IMR-90 (cell line): ENCODE measurements at regions not wholly inside any gene's neighbourhood (a gene's known extent, or its start where the extent isn't known, plus 50 kb on each side); places are given as distances from the start of the nearest gene placed in this dataset. TPM values are rescaled to one million over a fixed set of nuclear protein-coding genes. Genes with fewer than 3 reads are reported as not detected.
"Not testable (repeated sequence)": the region's sequence is repeated elsewhere in the genome, so short reads cannot be mapped to it uniquely, and the experiment has no call there.

ENCODE experiments used
- ATAC-seq: fragments of 200-7000 bp; cut with Tn5 transposase; 2 replicates; pipeline ENCODE4 v1.9.1; 2020; ENCODE audit warnings: low read depth, mild to moderate bottlenecking, moderate library complexity
- BruUV-seq: library from RNA; stranded (reverse); fragments of 400-500 nt; replicated peaks from 2 replicates; lab custom pipeline; 2021; lab: Mats Ljungman, UMichigan
- CTCF ChIA-PET: fragments of 300-600 bp; formaldehyde crosslinking; extraction: SDS; loops from one replicate; lab custom pipeline; 2021; ENCODE audit warnings: antibody characterized with exemption; lab: Yijun Ruan, JAX
- POLR2A ChIA-PET: fragments of 300-600 bp; sonication (Branson Sonifier 250); formaldehyde crosslinking; loops from one replicate; lab custom pipeline; 2022; ENCODE audit warnings: antibody characterized with exemption; ENCODE audit not compliant: unreplicated experiment; lab: Charles Lee
- DNase-seq: peaks from one replicate; pipeline ENCODE4 v3.0.0; 2013
- H2AFZ ChIP-seq: replicated peaks from 2 replicates; pipeline ENCODE3; 2013; ENCODE audit warnings: low read length, mild to moderate bottlenecking; ENCODE audit not compliant: poor library complexity
- H2AK5ac ChIP-seq: 2 replicates; pipeline ENCODE4 v1.6.1; 2013; ENCODE audit warnings: low read depth, low read length, inconsistent platforms
- H2AK9ac ChIP-seq: replicated peaks from 2 replicates; pipeline ENCODE3; 2013; ENCODE audit warnings: mild to moderate bottlenecking, low read depth, low read length, moderate library complexity; ENCODE audit not compliant: poor library complexity
- H2BK120ac ChIP-seq: 2 replicates; pipeline ENCODE4 v1.6.1; 2013; ENCODE audit warnings: low read depth, low read length, inconsistent platforms
- H2BK15ac ChIP-seq: 3 replicates; pipeline ENCODE4 v1.6.1; 2013; ENCODE audit warnings: low read depth, low read length, inconsistent platforms
- H2BK20ac ChIP-seq: 2 replicates; pipeline ENCODE4 v1.6.1; 2013; ENCODE audit warnings: low read depth, mild to moderate bottlenecking, inconsistent platforms, low read length, moderate library complexity
- H2BK5ac ChIP-seq: 2 replicates; pipeline ENCODE4 v1.6.1; 2013; ENCODE audit warnings: mild to moderate bottlenecking, low read depth, low read length, inconsistent platforms; ENCODE audit not compliant: poor library complexity, severe bottlenecking
- H3K14ac ChIP-seq: replicated peaks from 2 replicates; pipeline ENCODE4 v1.6.1; 2013; ENCODE audit warnings: low read depth, low read length, inconsistent platforms
- H3K18ac ChIP-seq: 2 replicates; pipeline ENCODE4 v1.6.1; 2013; ENCODE audit warnings: low read depth, low read length, control low read depth
- H3K23ac ChIP-seq: 2 replicates; pipeline ENCODE4 v1.6.1; 2013; ENCODE audit warnings: low read depth, low read length, inconsistent platforms
- H3K27ac ChIP-seq: 2 replicates; pipeline ENCODE4 v1.5.1; 2013; ENCODE audit warnings: mild to moderate bottlenecking, control low read depth, low read length; ENCODE audit not compliant: insufficient read depth
- H3K27me3 ChIP-seq: 2 replicates; pipeline ENCODE4 v1.6.1; 2013; ENCODE audit warnings: low read length; ENCODE audit not compliant: control insufficient read depth, insufficient read depth
- H3K36me3 ChIP-seq: 2 replicates; pipeline ENCODE4 v1.6.1; 2013; ENCODE audit warnings: low read length, mixed read lengths; ENCODE audit not compliant: control insufficient read depth, insufficient read depth
- H3K4ac ChIP-seq: 2 replicates; pipeline ENCODE4 v1.6.1; 2013; ENCODE audit warnings: low read depth, low read length, inconsistent platforms
- H3K4me1 ChIP-seq: 2 replicates; pipeline ENCODE4 v1.6.1; 2013; ENCODE audit warnings: low read length, mixed read lengths; ENCODE audit not compliant: control insufficient read depth, insufficient read depth
- H3K4me2 ChIP-seq: 2 replicates; pipeline ENCODE4 v1.6.1; 2013; ENCODE audit warnings: low read depth, mild to moderate bottlenecking, control low read depth, low read length, moderate library complexity
- H3K4me3 ChIP-seq: 2 replicates; pipeline ENCODE4 v1.5.1; 2013; ENCODE audit warnings: low read depth, mild to moderate bottlenecking, control low read depth, low read length, moderate library complexity; ENCODE audit not compliant: insufficient read depth
- H3K56ac ChIP-seq: 2 replicates; pipeline ENCODE4 v1.6.1; 2013; ENCODE audit warnings: low read length, inconsistent platforms; ENCODE audit not compliant: insufficient read depth; ENCODE audit errors: extremely low read depth
- H3K79me1 ChIP-seq, 2 experiments: 2 replicates each; pipeline ENCODE4 v1.6.1; 2013; ENCODE audit warnings: low read length in 2 of 2, inconsistent platforms in 1 of 2, low read depth in 1 of 2
- H3K9ac ChIP-seq: 2 replicates; pipeline ENCODE4 v1.6.1; 2013; ENCODE audit warnings: low read depth, low read length, control low read depth
- H3K9me1 ChIP-seq: 2 replicates; pipeline ENCODE4 v1.6.1; 2013; ENCODE audit warnings: low read length, inconsistent platforms; ENCODE audit not compliant: insufficient read depth
- H3K9me3 ChIP-seq: 2 replicates; pipeline ENCODE4 v1.6.1; 2013; ENCODE audit warnings: low read length; ENCODE audit not compliant: control insufficient read depth, insufficient read depth
- H4K20me1 ChIP-seq: 2 replicates; pipeline ENCODE4 v1.6.1; 2013; ENCODE audit warnings: low read length, inconsistent platforms; ENCODE audit not compliant: insufficient read depth
- H4K5ac ChIP-seq: 2 replicates; pipeline ENCODE4 v1.6.1; 2013; ENCODE audit warnings: mild to moderate bottlenecking, low read depth, low read length, control low read depth
- H4K8ac ChIP-seq, 2 experiments: 2 replicates each; pipeline ENCODE4 v1.6.1; 2013; ENCODE audit warnings: low read depth in 2 of 2, low read length in 2 of 2, control low read depth in 1 of 2, inconsistent platforms in 1 of 2
- H4K91ac ChIP-seq: 2 replicates; pipeline ENCODE4 v1.6.1; 2013; ENCODE audit warnings: low read depth, low read length, inconsistent platforms; ENCODE audit not compliant: insufficient read depth
- CTCF ChIP-seq: conservative IDR thresholded peaks from 2 replicates; pipeline ENCODE4 v1.5.1; 2012; ENCODE audit warnings: mild to moderate bottlenecking, low read depth, low read length, improper control_type of control experiment
- RAD21 ChIP-seq: IDR thresholded peaks from 2 replicates; pipeline ENCODE4 v1.6.1; 2012; ENCODE audit warnings: low read length, improper control_type of control experiment
- WGBS, 2 experiments: methylation state at CpG; one replicate each; pipeline versions ENCODE4 v1.1.5 to v1.1.7; 2013; ENCODE audit warnings: missing lambda C conversion rate in 2 of 2; ENCODE audit not compliant: insufficient read length in 1 of 2; ENCODE audit errors: extremely low coverage in 2 of 2; 5-methylcytosine and 5-hydroxymethylcytosine counted together
- dilution Hi-C: fragments of 300-500 bp; cut with HindIII; formaldehyde crosslinking; loops from one replicate; pipeline ENCODE4 v1.14.3; 2018; ENCODE audit warnings: low sequenced_read_pairs; ENCODE audit not compliant: unreplicated experiment
- in situ Hi-C: fragments of 300-500 bp; cut with MboI; formaldehyde crosslinking; loops from 3 replicates; pipeline ENCODE4 v1.14.3; 2019; ENCODE audit warnings: low sequenced_read_pairs, inconsistent platforms, mixed read lengths
- intact Hi-C: fragments of 100-400 bp; cut with micrococcal nuclease; formaldehyde crosslinking; loops from 2 replicates; pipeline ENCODE4 v1.10.0; 2022
- microRNA-seq, 2 experiments: library from miRNA; stranded (forward) in 1 of 2; unstranded in 1 of 2; fragments of 10-50 nt in 1 of 2; fragments of <30 nt in 1 of 2; gene quantifications in 1 of 2; microRNA quantifications in 1 of 2; one replicate each; pipeline versions ENCODE3 to v1.1.0; 2013 to 2020; ENCODE audit not compliant: insufficient read depth in 1 of 2, insufficient read length in 1 of 2, unreplicated experiment in 1 of 2
- small RNA-seq, 5 experiments: library from RNA; depleted of rRNA; stranded (forward); fragments of <200 nt; gene quantifications; one replicate each; pipeline ENCODE3, GENCODE V24; 2012

GRCh38 chr2:131858197-131858596 is 303.6 kb downstream of the ANKRD30BL start:
- H3K56ac ChIP-seq, dilution Hi-C loops, BruUV-seq, H4K20me1 ChIP-seq, H3K4me1 ChIP-seq, H3K36me3 ChIP-seq, H3K18ac ChIP-seq, DNase-seq, H3K27ac ChIP-seq, H2BK20ac ChIP-seq, H3K14ac ChIP-seq, H3K27me3 ChIP-seq, CTCF ChIA-PET, H2BK120ac ChIP-seq, H2AFZ ChIP-seq, H2AK5ac ChIP-seq, POLR2A ChIA-PET, H4K91ac ChIP-seq, H3K23ac ChIP-seq, in situ Hi-C loops, H3K79me1 ChIP-seq, H2AK9ac ChIP-seq, H3K9me3 ChIP-seq, H3K4me3 ChIP-seq, H4K8ac ChIP-seq, H4K5ac ChIP-seq, H3K9ac ChIP-seq, H2BK15ac ChIP-seq, H2BK5ac ChIP-seq, H3K9me1 ChIP-seq, H3K4me2 ChIP-seq, H3K4ac ChIP-seq: not testable (repeated sequence)
- no CpG with 5 or more reads among the region's 3 CpGs for WGBS, 2 experiments
- peak; percentile 59; the same call in 1 of the 2 replicates for ATAC-seq
- intact Hi-C loops, result loop anchor here (5.0 to 10.0 kb wide), 2 partner anchors 289 to 1987 kb away; no protein-coding TSS in a partner anchor
- TF ChIP-seq RAD21, result peak; percentile 27; the same call in 1 of the 2 replicates
- TF ChIP-seq CTCF, result peak; percentile 37

Small RNA genes lying in the stretch of these regions (microRNA-seq; reads per million reads assigned to microRNA genes)
- gene RNU6-617P (ENCODE audit: insufficient read depth, insufficient read length), result not detected

Small RNA genes lying in the stretch of these regions (small RNA-seq; reads per million reads assigned to genes)
- gene RNU6-617P, result 0 reads per million in 5 experiments
